ENCODE measurements at regions not wholly inside any gene's neighbourhood (a gene's known extent, or its start where the extent isn't known, plus 50 kb on each side); places are given as distances from the start of the nearest gene placed in this dataset.
A peak's percentile ranks its signal among the peaks of the same experiment; 100 is the strongest.

- DNase-seq: peak; percentile 7
- H3K4me1 Mint-ChIP-seq (ENCODE audit: low read depth, unreplicated experiment): no peaks in the 10 kb centered on the region
- H3K4me3 Mint-ChIP-seq (ENCODE audit: low read depth, unreplicated experiment): no peak overlapping the region
- no TSS peak for BruUV-seq (replicated peaks)
- no peaks in the 10 kb centered on the region for H3K27me3 Mint-ChIP-seq (ENCODE audit: unreplicated experiment)
- H3K9me3 Mint-ChIP-seq (ENCODE audit: low read depth, unreplicated experiment): peaks cover 2% of the 10 kb centered on the region
- TF ChIP-seq CTCF (IDR thresholded peaks at IDR 0.05; ENCODE audit: unreplicated experiment): no peak
- CTCF ChIA-PET: no interaction called here
- intact Hi-C loops (cut with micrococcal nuclease; ENCODE audit: unreplicated experiment): no loop called here
- no peak overlapping the region for H3K27ac Mint-ChIP-seq (ENCODE audit: unreplicated experiment)
- no peaks in the 10 kb centered on the region for H3K36me3 Mint-ChIP-seq (ENCODE audit: insufficient read depth, unreplicated experiment)
Observed at GRCh38 chr2:204479557-204479956, 65.7 kb upstream of the PARD3B start.

GRCh38 chr2:204480676-204481075 lies 64.6 kb upstream of the PARD3B start:
- no peak for TF ChIP-seq CTCF (IDR thresholded peaks at IDR 0.05; ENCODE audit: unreplicated experiment)
- CTCF ChIA-PET: interaction anchor here (1.7 kb wide), 1 partner anchor 18 kb away, joined by 4 read pairs; no protein-coding TSS in a partner anchor
- Mint-ChIP-seq H3K27me3 (ENCODE audit: unreplicated experiment) (no peaks in the 10 kb centered on the region), H3K9me3 (ENCODE audit: low read depth, unreplicated experiment) (peaks cover 2% of the 10 kb centered on the region), H3K27ac (ENCODE audit: unreplicated experiment) (no peak overlapping the region), H3K36me3 (ENCODE audit: insufficient read depth, unreplicated experiment) (no peaks in the 10 kb centered on the region), H3K4me1 (ENCODE audit: low read depth, unreplicated experiment) (no peaks in the 10 kb centered on the region), H3K4me3 (ENCODE audit: low read depth, unreplicated experiment) (no peak overlapping the region)
- intact Hi-C loops (cut with micrococcal nuclease; ENCODE audit: unreplicated experiment): no loop called here
- no TSS peak for BruUV-seq (replicated peaks)
- DNase-seq: no peak

- Mint-ChIP-seq H3K36me3 (ENCODE audit: insufficient read depth, unreplicated experiment) (no peaks in the 10 kb centered on the region), H3K27ac (ENCODE audit: unreplicated experiment) (no peak overlapping the region), H3K4me3 (ENCODE audit: low read depth, unreplicated experiment) (no peak overlapping the region), H3K9me3 (ENCODE audit: low read depth, unreplicated experiment) (peaks cover under 1% of the 10 kb centered on the region), H3K4me1 (ENCODE audit: low read depth, unreplicated experiment) (no peaks in the 10 kb centered on the region), H3K27me3 (ENCODE audit: unreplicated experiment) (no peaks in the 10 kb centered on the region)
- BruUV-seq (replicated peaks): no TSS peak
- intact Hi-C loops (cut with micrococcal nuclease; ENCODE audit: unreplicated experiment): no loop called here
- peak; percentile 17 for DNase-seq
- CTCF ChIA-PET: no interaction called here
- TF ChIP-seq CTCF (IDR thresholded peaks at IDR 0.05; ENCODE audit: unreplicated experiment): no peak
Observed at GRCh38 chr2:204483608-204484081, 61.6 kb upstream of the PARD3B start.

GRCh38 chr2:204486321-204486720 lies 59.0 kb upstream of the PARD3B start:
- no peak overlapping the region for H3K4me3 Mint-ChIP-seq (ENCODE audit: low read depth, unreplicated experiment)
- no peaks in the 10 kb centered on the region for H3K4me1 Mint-ChIP-seq (ENCODE audit: low read depth, unreplicated experiment)
- TF ChIP-seq CTCF (IDR thresholded peaks at IDR 0.05; ENCODE audit: unreplicated experiment): no peak
- H3K36me3 Mint-ChIP-seq (ENCODE audit: insufficient read depth, unreplicated experiment): no peaks in the 10 kb centered on the region
- H3K27ac Mint-ChIP-seq (ENCODE audit: unreplicated experiment): no peak overlapping the region
- DNase-seq: no peak
- CTCF ChIA-PET: no interaction called here
- no peaks in the 10 kb centered on the region for H3K9me3 Mint-ChIP-seq (ENCODE audit: low read depth, unreplicated experiment)
- no TSS peak for BruUV-seq (replicated peaks)
- H3K27me3 Mint-ChIP-seq (ENCODE audit: unreplicated experiment): no peaks in the 10 kb centered on the region
- intact Hi-C loops (cut with micrococcal nuclease; ENCODE audit: unreplicated experiment): no loop called here
